ENCODE measurements at regions not wholly inside any gene's neighbourhood (a gene's known extent, or its start where the extent isn't known, plus 50 kb on each side); places are given as distances from the start of the nearest gene placed in this dataset.

DNA sequence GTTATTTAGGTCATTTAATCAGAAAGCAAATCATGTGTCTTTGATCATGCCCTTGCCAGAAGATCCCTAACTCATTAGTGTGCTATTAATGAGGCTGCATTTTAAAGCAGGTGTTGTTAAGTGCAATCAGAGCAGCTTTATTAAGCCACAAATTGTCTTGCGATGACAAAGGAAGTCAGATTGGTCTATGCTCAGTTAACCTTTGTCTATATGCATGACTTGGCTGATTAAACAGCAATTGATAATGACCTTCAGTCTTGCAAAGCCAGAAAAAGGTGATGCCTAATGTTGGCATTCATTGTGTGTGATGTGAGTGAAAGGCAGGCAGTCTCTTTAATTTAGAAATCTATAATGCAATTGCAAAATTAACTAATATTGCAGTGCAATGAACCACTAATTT is 166.9 kb downstream of the RND3 start:
- TF ChIP-seq, protein P1, sequence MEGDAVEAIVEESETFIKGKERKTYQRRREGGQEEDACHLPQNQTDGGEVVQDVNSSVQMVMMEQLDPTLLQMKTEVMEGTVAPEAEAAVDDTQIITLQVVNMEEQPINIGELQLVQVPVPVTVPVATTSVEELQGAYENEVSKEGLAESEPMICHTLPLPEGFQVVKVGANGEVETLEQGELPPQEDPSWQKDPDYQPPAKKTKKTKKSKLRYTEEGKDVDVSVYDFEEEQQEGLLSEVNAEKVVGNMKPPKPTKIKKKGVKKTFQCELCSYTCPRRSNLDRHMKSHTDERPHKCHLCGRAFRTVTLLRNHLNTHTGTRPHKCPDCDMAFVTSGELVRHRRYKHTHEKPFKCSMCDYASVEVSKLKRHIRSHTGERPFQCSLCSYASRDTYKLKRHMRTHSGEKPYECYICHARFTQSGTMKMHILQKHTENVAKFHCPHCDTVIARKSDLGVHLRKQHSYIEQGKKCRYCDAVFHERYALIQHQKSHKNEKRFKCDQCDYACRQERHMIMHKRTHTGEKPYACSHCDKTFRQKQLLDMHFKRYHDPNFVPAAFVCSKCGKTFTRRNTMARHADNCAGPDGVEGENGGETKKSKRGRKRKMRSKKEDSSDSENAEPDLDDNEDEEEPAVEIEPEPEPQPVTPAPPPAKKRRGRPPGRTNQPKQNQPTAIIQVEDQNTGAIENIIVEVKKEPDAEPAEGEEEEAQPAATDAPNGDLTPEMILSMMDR (conservative IDR thresholded peaks at IDR 0.05) = no peak
- no peak for TF ChIP-seq EZH2 (IDR thresholded peaks at IDR 0.05; ENCODE audit: low read depth)

Data from PC-9 (cell line).